Stomach (tissue), 4 donors: ENCODE measurements at regions not wholly inside any gene's neighbourhood (a gene's known extent, or its start where the extent isn't known, plus 50 kb on each side); places are given as distances from the start of the nearest gene placed in this dataset.

Source experiments
- CTCF ChIP-seq, 7 experiments: fragments of 450-650 bp in 4 of 7; fragments of 200-600 bp in 3 of 7; sonication (generic) in 3 of 7; IDR thresholded peaks; one replicate each; pipeline ENCODE4 v1.5.1; 2016 to 2019; ENCODE audit warnings: antibody characterized with exemption in 7 of 7, control low read depth in 2 of 7, mild to moderate bottlenecking in 1 of 7
- POLR2A ChIP-seq, 4 donors: fragments of 450-650 bp; IDR thresholded peaks; one replicate each; pipeline ENCODE4 v1.6.1; 2016; ENCODE audit warnings: antibody characterized with exemption in 4 of 4, control low read depth in 2 of 4, mild to moderate bottlenecking in 1 of 4, moderate library complexity in 1 of 4
- POLR2AphosphoS5 ChIP-seq, 3 donors: sonication (generic); formaldehyde crosslinking; IDR thresholded peaks; one replicate each; pipeline ENCODE4 v1.6.1; 2016; ENCODE audit warnings: antibody characterized with exemption in 3 of 3

DNA sequence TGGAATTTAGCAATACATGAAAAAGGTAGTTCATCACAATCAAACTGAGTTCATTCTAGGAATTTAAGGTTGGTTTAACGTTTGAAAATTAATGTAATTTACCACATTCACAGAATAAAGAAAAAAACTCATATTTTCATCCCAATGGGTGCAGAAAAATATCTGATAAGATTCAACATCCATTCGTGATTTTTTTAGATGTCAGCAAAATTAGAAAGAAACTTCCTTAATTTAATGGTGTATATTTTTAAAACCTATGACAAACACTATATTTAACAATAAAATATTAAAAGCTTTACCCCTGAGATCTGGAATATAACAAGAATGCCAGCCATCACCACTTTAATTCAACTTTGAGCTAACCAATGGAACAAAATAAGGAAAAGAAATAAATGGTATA is 208.7 kb upstream of the CHAC2 start:
- TF ChIP-seq CTCF (IDR thresholded peaks at IDR 0.05) (no peak), POLR2AphosphoS5 (IDR thresholded peaks at IDR 0.05) (no peak), POLR2A (IDR thresholded peaks at IDR 0.05) (no peak)
